ENCODE measurements at regions not wholly inside any gene's neighbourhood (a gene's known extent, or its start where the extent isn't known, plus 50 kb on each side); places are given as distances from the start of the nearest gene placed in this dataset.

GRCh38 chr7:42289473-42289872 is 52.5 kb upstream of the GLI3 start:
- Histone ChIP-seq H2BK20ac (ENCODE audit: low read length) (no peak overlapping the region), H2BK12ac (ENCODE audit: low read depth, low read length) (no peak overlapping the region), H3K56ac (replicated peaks; ENCODE audit: insufficient read length, low read depth, low read length) (no peak overlapping the region), H3K23me2 (ENCODE audit: low read depth, low read length) (no peaks in the 10 kb centered on the region), H2BK120ac (replicated peaks; ENCODE audit: low read depth, low read length) (no peak overlapping the region), H2AFZ (ENCODE audit: low read length) (no peak overlapping the region), H3K79me2 (ENCODE audit: control insufficient read depth in 1 of 2, insufficient read depth in 2 of 2, low read length in 2 of 2) (no peaks in the 10 kb centered on the region), H3K18ac (ENCODE audit: extremely low read depth, low read length) (no peak overlapping the region), H4K20me1 (replicated peaks in 1 of 2; ENCODE audit: control insufficient read depth in 1 of 2, insufficient read depth in 2 of 2, low read length in 2 of 2) (no peaks in the 10 kb centered on the region), H3K4me1 (replicated peaks in 1 of 4; ENCODE audit: control insufficient read depth in 3 of 4, insufficient read depth in 4 of 4, low read length in 3 of 4) (no peaks in the 10 kb centered on the region), H3K36me3 (ENCODE audit: control insufficient read depth in 2 of 4, insufficient read depth in 4 of 4, low read length in 3 of 4) (no peaks in the 10 kb centered on the region), H3K4me3 (ENCODE audit: extremely low read depth in 1 of 4, insufficient read depth in 2 of 4, low read depth in 3 of 4, low read length in 4 of 4) (no peak overlapping the region), H2BK15ac (ENCODE audit: low read length) (no peak overlapping the region), H3K79me1 (ENCODE audit: low read depth, low read length) (no peaks in the 10 kb centered on the region; the same call in 1 of the 2 replicates), H2BK5ac (ENCODE audit: low read depth, low read length) (no peak overlapping the region), H3K27me3 (replicated peaks in 1 of 4; ENCODE audit: control insufficient read depth in 3 of 4, extremely low read depth in 1 of 4, insufficient read depth in 3 of 4, low read length in 3 of 4) (peaks cover 0 to 1% (median 0%) of the 10 kb centered on the region in 4 experiments; a peak in 1 of 7 replicates), H4K91ac (replicated peaks; ENCODE audit: insufficient read length, low read length) (no peak overlapping the region), H3K4ac (replicated peaks; ENCODE audit: insufficient read length, low read depth, low read length) (no peak overlapping the region), H4K8ac (ENCODE audit: extremely low read depth, insufficient read depth, low read length) (no peak overlapping the region), H3K4me2 (ENCODE audit: insufficient read depth in 1 of 2, low read depth in 2 of 2, low read length in 2 of 2) (no peak overlapping the region), H4K5ac (ENCODE audit: insufficient read length, low read depth, low read length) (no peak overlapping the region), H3K14ac (ENCODE audit: insufficient read length) (no peak overlapping the region), H3K9ac (replicated peaks in 1 of 4; ENCODE audit: extremely low read depth in 1 of 4, low read depth in 3 of 4, low read length in 3 of 4) (no peak overlapping the region), H3K9me3 (ENCODE audit: insufficient read depth in 2 of 2, low read depth in 1 of 2, low read length in 1 of 2) (no peaks in the 10 kb centered on the region), H2AK5ac (ENCODE audit: low read depth, low read length) (no peak overlapping the region), H3K23ac (ENCODE audit: insufficient read length) (no peak overlapping the region), H3K27ac (ENCODE audit: low read depth, low read length) (no peak overlapping the region)
- POLR2A ChIA-PET (ENCODE audit: partially characterized antibody): no interaction called here
- TF ChIP-seq TEAD4 (IDR thresholded peaks at IDR 0.05; ENCODE audit: low read depth, low read length) (no peak), EGR1 (IDR thresholded peaks at IDR 0.05; ENCODE audit: borderline replicate concordance, low read depth, low read length) (no peak), HDAC6 (IDR thresholded peaks at IDR 0.05; ENCODE audit: low read depth, low read length) (no peak), CBX5 (IDR thresholded peaks at IDR 0.05; ENCODE audit: low read depth, low read length) (no peak), TBP (IDR thresholded peaks at IDR 0.05; ENCODE audit: low read depth, low read length) (no peak), JUND (IDR thresholded peaks at IDR 0.05; ENCODE audit: low read length) (no peak), CTCF (IDR thresholded peaks at IDR 0.05; ENCODE audit: control extremely low read depth in 1 of 3, insufficient read depth in 1 of 3, low read depth in 1 of 3, low read length in 3 of 3) (no peak), TCF12 (IDR thresholded peaks at IDR 0.05; ENCODE audit: low read depth, low read length) (no peak), RAD21 (IDR thresholded peaks at IDR 0.05 in 1 of 2, conservative IDR thresholded peaks at IDR 0.05 in 1 of 2; ENCODE audit: low read depth in 2 of 2, low read length in 2 of 2) (no peak), SP4 (IDR thresholded peaks at IDR 0.05; ENCODE audit: low read length) (no peak), BACH1 (IDR thresholded peaks at IDR 0.05; ENCODE audit: low read length) (no peak)
- 94% methylated on average over 1 of the region's 1 CpG; no CpG with 5 or more reads in 1 of the 2 experiments for WGBS, 2 experiments (ENCODE audit: extremely low coverage in 1 of 2, insufficient coverage in 1 of 2, insufficient read length in 1 of 2, insufficient replicate concordance in 2 of 2, low coverage in 1 of 2, low lambda C conversion rate in 2 of 2, missing lambda C conversion rate in 1 of 2)
- CTCF ChIA-PET (ENCODE audit: partially characterized antibody): no interaction called here
- no peak for DNase-seq (ENCODE audit: low read depth in 1 of 2, low spot score in 2 of 2)
- no peak for FAIRE-seq

Measured in H1 (cell line).